ENCODE measurements at regions not wholly inside any gene's neighbourhood (a gene's known extent, or its start where the extent isn't known, plus 50 kb on each side); places are given as distances from the start of the nearest gene placed in this dataset.

DNA sequence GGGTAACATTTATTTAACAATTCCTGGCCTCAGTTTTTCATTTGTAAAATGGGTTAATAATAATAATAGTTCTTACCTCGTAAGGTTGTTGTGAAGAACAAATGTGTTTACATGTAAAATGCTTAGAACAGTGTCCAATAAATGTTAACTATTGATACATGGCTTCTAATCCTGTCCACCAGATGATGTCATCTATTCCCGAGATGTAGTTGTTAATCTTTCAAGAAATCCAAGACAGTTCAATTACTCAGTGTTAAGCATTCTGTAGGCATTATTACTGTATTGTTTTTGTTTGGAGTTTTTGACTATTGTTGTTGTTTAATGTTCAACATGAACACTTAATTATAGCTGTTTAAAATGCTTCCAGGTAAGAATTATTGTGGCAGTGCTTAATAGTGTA is 131.0 kb upstream of the FNDC3A start:
- no peak overlapping the region for H3K23ac ChIP-seq (ENCODE audit: insufficient read length)
- H3K56ac ChIP-seq (replicated peaks; ENCODE audit: insufficient read length, low read depth, low read length): no peak overlapping the region
- no peak overlapping the region for H3K4ac ChIP-seq (replicated peaks; ENCODE audit: insufficient read length, low read depth, low read length)
- no peaks in the 10 kb centered on the region for H3K27me3 ChIP-seq (replicated peaks in 1 of 4; ENCODE audit: control insufficient read depth in 3 of 4, extremely low read depth in 1 of 4, insufficient read depth in 3 of 4, low read length in 3 of 4)
- H2BK120ac ChIP-seq (replicated peaks; ENCODE audit: low read depth, low read length): no peak overlapping the region
- H2AK5ac ChIP-seq (ENCODE audit: low read depth, low read length): no peak overlapping the region
- H2BK20ac ChIP-seq (ENCODE audit: low read length): no peak overlapping the region
- H2BK12ac ChIP-seq (ENCODE audit: low read depth, low read length): no peak overlapping the region
- no peak overlapping the region for H3K27ac ChIP-seq (ENCODE audit: low read depth, low read length)
- H3K36me3 ChIP-seq (ENCODE audit: control insufficient read depth in 2 of 4, insufficient read depth in 4 of 4, low read length in 3 of 4): no peaks in the 10 kb centered on the region
- POLR2A ChIA-PET (ENCODE audit: partially characterized antibody): no interaction called here
- H3K4me2 ChIP-seq (ENCODE audit: insufficient read depth in 1 of 2, low read depth in 2 of 2, low read length in 2 of 2): no peak overlapping the region
- 0 out of 7 replicates have a peak, but pooled peaks cover 0 to 2% (median 0%) of the 10 kb centered on the region in 4 experiments for H3K4me1 ChIP-seq (replicated peaks in 1 of 4; ENCODE audit: control insufficient read depth in 3 of 4, insufficient read depth in 4 of 4, low read length in 3 of 4)
- no peak overlapping the region for H3K14ac ChIP-seq (ENCODE audit: insufficient read length)
- no peak overlapping the region for H4K91ac ChIP-seq (replicated peaks; ENCODE audit: insufficient read length, low read length)
- H4K20me1 ChIP-seq (replicated peaks in 1 of 2; ENCODE audit: control insufficient read depth in 1 of 2, insufficient read depth in 2 of 2, low read length in 2 of 2): no peaks in the 10 kb centered on the region
- H3K18ac ChIP-seq (ENCODE audit: extremely low read depth, low read length): no peak overlapping the region
- no peak for DNase-seq (ENCODE audit: low read depth in 1 of 2, low spot score in 2 of 2)
- no peaks in the 10 kb centered on the region for H3K79me2 ChIP-seq (ENCODE audit: control insufficient read depth in 1 of 2, insufficient read depth in 2 of 2, low read length in 2 of 2)
- H4K5ac ChIP-seq (ENCODE audit: insufficient read length, low read depth, low read length): no peak overlapping the region
- H3K9ac ChIP-seq (replicated peaks in 1 of 4; ENCODE audit: extremely low read depth in 1 of 4, low read depth in 3 of 4, low read length in 3 of 4): no peak overlapping the region
- WGBS, 2 experiments (ENCODE audit: extremely low coverage in 1 of 2, insufficient coverage in 1 of 2, insufficient read length in 1 of 2, insufficient replicate concordance in 2 of 2, low coverage in 1 of 2, low lambda C conversion rate in 2 of 2, missing lambda C conversion rate in 1 of 2): 84% methylated on average over 2 of the region's 2 CpGs; no CpG with 5 or more reads in 1 of the 2 experiments
- no peak overlapping the region for H2AFZ ChIP-seq (ENCODE audit: low read length)
- H3K4me3 ChIP-seq (ENCODE audit: extremely low read depth in 1 of 4, insufficient read depth in 2 of 4, low read depth in 3 of 4, low read length in 4 of 4): no peak overlapping the region
- no peak overlapping the region for H2BK5ac ChIP-seq (ENCODE audit: low read depth, low read length)
- no peak for FAIRE-seq
- no peaks in the 10 kb centered on the region for H3K79me1 ChIP-seq (ENCODE audit: low read depth, low read length)
- CTCF ChIA-PET (ENCODE audit: partially characterized antibody): no interaction called here
- H4K8ac ChIP-seq (ENCODE audit: extremely low read depth, insufficient read depth, low read length): no peak overlapping the region
- H3K9me3 ChIP-seq (ENCODE audit: insufficient read depth in 2 of 2, low read depth in 1 of 2, low read length in 1 of 2): no peaks in the 10 kb centered on the region
- H2BK15ac ChIP-seq (ENCODE audit: low read length): no peak overlapping the region
- TF ChIP-seq RAD21 (IDR thresholded peaks at IDR 0.05 in 1 of 2, conservative IDR thresholded peaks at IDR 0.05 in 1 of 2; ENCODE audit: low read depth in 2 of 2, low read length in 2 of 2): no peak
- TF ChIP-seq POLR2AphosphoS5 (IDR thresholded peaks at IDR 0.05; ENCODE audit: low read depth, low read length): no peak
- no peak for TF ChIP-seq HDAC2 (IDR thresholded peaks at IDR 0.05; ENCODE audit: borderline replicate concordance in 1 of 2, low read depth in 2 of 2, low read length in 2 of 2)
- no peak for TF ChIP-seq CBX5 (IDR thresholded peaks at IDR 0.05; ENCODE audit: low read depth, low read length)
- no peak for TF ChIP-seq SIRT6 (IDR thresholded peaks at IDR 0.05; ENCODE audit: low read length)
- no peak for TF ChIP-seq SIN3A (conservative IDR thresholded peaks at IDR 0.05 in 1 of 2, IDR thresholded peaks at IDR 0.05 in 1 of 2; ENCODE audit: low read depth in 1 of 2, low read length in 2 of 2)
- no peak for TF ChIP-seq KDM5A (IDR thresholded peaks at IDR 0.05; ENCODE audit: low read length)
- TF ChIP-seq SP1 (IDR thresholded peaks at IDR 0.05; ENCODE audit: low read depth, low read length): no peak
- TF ChIP-seq SAP30 (IDR thresholded peaks at IDR 0.05; ENCODE audit: insufficient read depth, insufficient replicate concordance, low read length): no peak
- TF ChIP-seq GABPA (IDR thresholded peaks at IDR 0.05; ENCODE audit: borderline replicate concordance, insufficient read depth, low read length): no peak
- no peak for TF ChIP-seq SP4 (IDR thresholded peaks at IDR 0.05; ENCODE audit: low read length)
- no peak for TF ChIP-seq POU5F1 (IDR thresholded peaks at IDR 0.05; ENCODE audit: low read depth, low read length)
- TF ChIP-seq ASH2L (IDR thresholded peaks at IDR 0.05; ENCODE audit: low read length): no peak
- TF ChIP-seq NRF1 (IDR thresholded peaks at IDR 0.05; ENCODE audit: low read depth, low read length): no peak
- no peaks in the 10 kb centered on the region for H3K23me2 ChIP-seq (ENCODE audit: low read depth, low read length)
